A549 (cell line): ENCODE measurements at regions not wholly inside any gene's neighbourhood (a gene's known extent, or its start where the extent isn't known, plus 50 kb on each side); places are given as distances from the start of the nearest gene placed in this dataset.

Experiments
- ATAC-seq, 2 experiments: fragments of 200-7000 bp in 1 of 2; fragments of >200 bp in 1 of 2; cut with Nextera tagmentation in 1 of 2; cut with Tn5 transposase in 1 of 2; 3 replicates each; pipeline versions ENCODE4 v1.8.0 to v1.9.1; 2018 to 2020; ENCODE audit warnings: mild to moderate bottlenecking in 1 of 2, moderate library complexity in 1 of 2
- CTCF ChIA-PET: fragments of 300-600 bp; sonication (Branson Sonifier 250); formaldehyde crosslinking; extraction: SDS; loops from one replicate; lab custom pipeline; 2021; ENCODE audit warnings: antibody characterized with exemption, inconsistent platforms; lab: Yijun Ruan, JAX
- POLR2A ChIA-PET: fragments of 350-600 bp; formaldehyde crosslinking; extraction: SDS; loops from one replicate; lab custom pipeline; 2021; ENCODE audit warnings: antibody characterized with exemption, inconsistent platforms; lab: Yijun Ruan, JAX
- DNase-seq, 2 experiments: peaks; one replicate each; pipeline versions ENCODE4 v3.0.0 to v3.0.0-alpha.2; 2011 to 2016; ENCODE audit warnings: low read depth in 1 of 2, low spot score in 1 of 2
- FAIRE-seq: peaks from 2 replicates; lab custom pipeline; 2011; peaks lifted over from hg19 to GRCh38; lab: Jason Lieb, UNC
- H3K27ac ChIP-seq, 2 experiments: fragments of >200 bp; sonication (Bioruptor Twin); formaldehyde crosslinking; 3 replicates each; pipeline ENCODE4 v1.5.1; 2016 to 2017
- H3K4me1 ChIP-seq: fragments of >200 bp; sonication (Bioruptor Twin); formaldehyde crosslinking; 3 replicates; pipeline ENCODE4 v1.6.1; 2016
- H3K4me2 ChIP-seq: fragments of >200 bp; sonication (Bioruptor Twin); formaldehyde crosslinking; 3 replicates; pipeline ENCODE4 v1.6.1; 2016
- H3K4me3 ChIP-seq: fragments of >200 bp; sonication (Bioruptor Twin); formaldehyde crosslinking; 3 replicates; pipeline ENCODE4 v1.5.1; 2016
- H3K9me3 ChIP-seq: fragments of >200 bp; sonication (Bioruptor Twin); formaldehyde crosslinking; 3 replicates; pipeline ENCODE4 v1.6.1; 2016
- CBX2 ChIP-seq: fragments of 200-600 bp; sonication (generic); IDR thresholded peaks from 2 replicates; pipeline ENCODE4 v1.6.1; 2016; ENCODE audit warnings: low read depth, mild to moderate bottlenecking, borderline replicate concordance
- CBX8 ChIP-seq: fragments of 200-600 bp; sonication (generic); IDR thresholded peaks from 2 replicates; pipeline ENCODE4 v1.6.1; 2016
- CEBPB ChIP-seq, 2 experiments: fragments of >200 bp in 1 of 2; sonication (Bioruptor Twin) in 1 of 2; formaldehyde crosslinking in 1 of 2; IDR thresholded peaks; 2 replicates each; pipeline ENCODE4 v1.6.1; 2012 to 2016
- ELK1 ChIP-seq: fragments of 150-350 bp; IDR thresholded peaks from 2 replicates; pipeline ENCODE4 v1.6.1; 2014; ENCODE audit warnings: low read depth, mild to moderate bottlenecking, low read length
- EP300 ChIP-seq, 2 experiments: fragments of >200 bp; sonication (Bioruptor Twin); formaldehyde crosslinking; IDR thresholded peaks; 2 replicates in 1 of 2; 3 replicates in 1 of 2; pipeline ENCODE4 v1.6.1; 2016 to 2017
- ESRRA ChIP-seq: fragments of 150-350 bp; IDR thresholded peaks from 2 replicates; pipeline ENCODE4 v1.6.1; 2014; ENCODE audit warnings: mild to moderate bottlenecking, low read length, borderline replicate concordance
- FOSB ChIP-seq: fragments of 250-450 bp; sonication (Bioruptor Pico); IDR thresholded peaks from 2 replicates; pipeline ENCODE4 v1.5.0; 2020; ENCODE audit warnings: mild to moderate bottlenecking, moderate library complexity
- FOSL2 ChIP-seq, 2 experiments: fragments of 450-650 bp in 1 of 2; fragments of >200 bp in 1 of 2; sonication (Bioruptor Twin) in 1 of 2; formaldehyde crosslinking; IDR thresholded peaks; 2 replicates each; pipeline versions ENCODE4 v1.5.0 to v1.6.1; 2016 to 2020; ENCODE audit warnings: mild to moderate bottlenecking in 1 of 2, moderate library complexity in 1 of 2
- FOXS1 ChIP-seq: fragments of 250-450 bp; sonication (Bioruptor Pico); IDR thresholded peaks from 2 replicates; pipeline ENCODE4 v1.5.0; 2020; ENCODE audit warnings: mild to moderate bottlenecking, moderate library complexity
- HMGXB4 ChIP-seq: fragments of 250-450 bp; sonication (Bioruptor Pico); IDR thresholded peaks from 2 replicates; pipeline ENCODE4 v1.5.0; 2021; ENCODE audit warnings: mild to moderate bottlenecking, moderate library complexity, borderline replicate concordance
- HOXA7 ChIP-seq: fragments of 250-450 bp; sonication (Bioruptor Pico); IDR thresholded peaks from 2 replicates; pipeline ENCODE4 v1.5.0; 2020; ENCODE audit warnings: mild to moderate bottlenecking, moderate library complexity
- KDM5A ChIP-seq: fragments of 200-600 bp; sonication (generic); IDR thresholded peaks from 2 replicates; pipeline ENCODE4 v1.6.1; 2016; ENCODE audit warnings: antibody characterized with exemption, mild to moderate bottlenecking
- MAFK ChIP-seq: fragments of 450-650 bp; IDR thresholded peaks from 2 replicates; pipeline ENCODE4 v1.6.1; 2014; ENCODE audit not compliant: partially characterized antibody
- MAX ChIP-seq: IDR thresholded peaks from 2 replicates; pipeline ENCODE4 v1.6.1; 2012
- MYC ChIP-seq: IDR thresholded peaks from 2 replicates; pipeline ENCODE4 v1.6.1; 2012; ENCODE audit warnings: mild to moderate bottlenecking, inconsistent platforms, low read length, improper control_type of control experiment, borderline replicate concordance
- NFE2L2 ChIP-seq: fragments of 150-350 bp; conservative IDR thresholded peaks from 2 replicates; pipeline ENCODE4 v1.6.1; 2014; ENCODE audit warnings: low read length
- NPAS2 ChIP-seq: fragments of 250-450 bp; sonication (Bioruptor Pico); IDR thresholded peaks from 2 replicates; pipeline ENCODE4 v1.8.0; 2022; ENCODE audit warnings: mild to moderate bottlenecking, moderate library complexity, borderline replicate concordance
- NR3C1 ChIP-seq: fragments of >200 bp; sonication (Bioruptor Twin); formaldehyde crosslinking; IDR thresholded peaks from 3 replicates; pipeline ENCODE4 v1.6.1; 2017
- RAD21 ChIP-seq, 2 experiments: fragments of >200 bp in 1 of 2; sonication (Bioruptor Twin) in 1 of 2; formaldehyde crosslinking in 1 of 2; IDR thresholded peaks in 1 of 2; conservative IDR thresholded peaks in 1 of 2; 2 replicates in 1 of 2; 3 replicates in 1 of 2; pipeline ENCODE4 v1.6.1; 2012 to 2018; ENCODE audit warnings: inconsistent platforms in 1 of 2
- RFX5 ChIP-seq: fragments of 450-650 bp; IDR thresholded peaks from 2 replicates; pipeline ENCODE4 v1.7.1; 2014; ENCODE audit warnings: antibody characterized with exemption, mild to moderate bottlenecking, moderate library complexity
- SMC3 ChIP-seq: fragments of >200 bp; sonication (Bioruptor Twin); formaldehyde crosslinking; IDR thresholded peaks from 3 replicates; pipeline ENCODE4 v1.6.1; 2018; ENCODE audit warnings: inconsistent platforms
- SREBF2 ChIP-seq: fragments of 450-650 bp; IDR thresholded peaks from 2 replicates; pipeline ENCODE4 v1.6.1; 2014; ENCODE audit warnings: mild to moderate bottlenecking, moderate library complexity
- TFCP2L1 ChIP-seq: fragments of 250-450 bp; sonication (Bioruptor Pico); IDR thresholded peaks from 2 replicates; pipeline ENCODE4 v1.5.0; 2021; ENCODE audit warnings: mild to moderate bottlenecking
- TP53 ChIP-seq: fragments of 250-450 bp; sonication (Bioruptor Pico); IDR thresholded peaks from 2 replicates; pipeline ENCODE4 v1.5.0; 2021; ENCODE audit warnings: mild to moderate bottlenecking, moderate library complexity
- ZFP36 ChIP-seq: fragments of 450-650 bp; IDR thresholded peaks from 2 replicates; pipeline ENCODE4 v1.6.1; 2014; ENCODE audit warnings: borderline replicate concordance; ENCODE audit not compliant: partially characterized antibody
- ZNF302 ChIP-seq: fragments of 250-450 bp; sonication (Bioruptor Pico); IDR thresholded peaks from 2 replicates; pipeline ENCODE4 v1.9.0; 2021; ENCODE audit warnings: inconsistent platforms, mild to moderate bottlenecking, moderate library complexity
- ZSCAN20 ChIP-seq: fragments of 250-450 bp; sonication (Bioruptor Pico); IDR thresholded peaks from 2 replicates; pipeline ENCODE4 v1.8.0; 2022; ENCODE audit warnings: mild to moderate bottlenecking, moderate library complexity
- WGBS: methylation state at CpG from one replicate; pipeline ENCODE4 v1.1.6; 2017; ENCODE audit errors: missing lambda C conversion rate; 5-methylcytosine and 5-hydroxymethylcytosine counted together
- TF ChIP-seq, protein P1 (sequence below): fragments of >200 bp; sonication (Bioruptor Twin); formaldehyde crosslinking; IDR thresholded peaks from 3 replicates; pipeline ENCODE4 v1.6.1; 2016

DNA sequence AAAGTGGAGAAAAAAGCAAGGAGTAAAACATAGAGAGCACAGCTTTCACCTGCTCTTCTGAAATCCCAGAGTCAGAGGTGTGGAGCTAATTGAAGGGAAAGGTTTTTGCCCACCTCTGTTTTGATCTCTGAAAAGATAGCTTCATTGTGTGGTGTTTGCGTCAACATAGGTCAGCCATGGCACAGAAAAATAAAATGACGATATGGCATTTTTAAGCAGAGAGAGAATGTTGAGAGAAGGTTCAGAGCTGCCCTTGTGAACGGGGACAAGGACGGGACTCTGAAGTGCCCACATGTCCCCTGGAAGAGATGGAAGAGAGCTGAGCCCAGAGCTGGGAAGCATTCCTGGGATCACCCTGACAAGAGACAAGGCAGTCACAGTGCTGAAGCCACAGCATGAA is 249.4 kb upstream of the PLSCR5 start:
- whole genome bisulfite sequencing = 44% methylated on average over 4 of the region's 4 CpGs
- no peak for TF ChIP-seq NPAS2 (CRISPR knock-in tag)
- no peak for TF ChIP-seq ZFP36
- TF ChIP-seq FOSB = no peak
- no peak for TF ChIP-seq FOSL2 (IDR thresholded peaks at IDR 0.05)
- TF ChIP-seq FOSL2 (CRISPR knock-in tag; IDR thresholded peaks at IDR 0.05) = no peak
- TF ChIP-seq MAFK = peak; percentile 66
- TF ChIP-seq TFCP2L1 (CRISPR knock-in tag) = no peak
- TF ChIP-seq SREBF2 = no peak
- TF ChIP-seq, all 56 proteins: peak for 1
- FAIRE-seq (no peak), DNase-seq (no peak), ATAC-seq (no peak)
- no peak overlapping the region for H3K4me3 ChIP-seq
- H3K27ac ChIP-seq = no peak overlapping the region
- no peaks in the 10 kb centered on the region for H3K4me1 ChIP-seq
- H3K9me3 ChIP-seq = no peaks in the 10 kb centered on the region
- POLR2A ChIA-PET = no interaction called here
- CTCF ChIA-PET = no interaction called here
- no peak overlapping the region for H3K4me2 ChIP-seq

DNA sequence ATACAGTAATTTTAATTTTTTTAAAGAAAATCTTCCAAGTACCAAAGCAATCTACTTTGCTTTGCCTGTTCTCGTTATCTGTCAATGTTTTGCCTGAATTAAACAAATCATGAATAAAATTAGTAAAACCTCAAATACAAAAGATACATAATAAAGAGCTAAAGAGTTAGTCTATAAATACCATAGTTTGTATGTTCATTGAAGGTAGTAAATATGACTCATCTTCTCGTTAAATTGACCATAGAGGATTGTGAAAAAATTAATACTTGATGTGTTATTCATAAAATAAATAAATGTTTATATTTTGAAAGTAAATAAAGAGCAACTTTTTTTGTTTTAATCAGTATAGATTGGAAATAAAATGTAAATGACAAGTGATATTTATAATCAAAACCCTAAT is 246.5 kb upstream of the PLSCR5 start:
- ChIA-PET POLR2A (no interaction called here), CTCF (no interaction called here)
- Histone ChIP-seq H3K4me1 (no peaks in the 10 kb centered on the region), H3K4me3 (no peak overlapping the region), H3K9me3 (no peaks in the 10 kb centered on the region), H3K27ac (no peak overlapping the region), H3K4me2 (no peak overlapping the region)
- TF ChIP-seq ESRRA = no peak
- no peak for TF ChIP-seq ZFP36
- TF ChIP-seq MYC = no peak
- TF ChIP-seq, protein P1, sequence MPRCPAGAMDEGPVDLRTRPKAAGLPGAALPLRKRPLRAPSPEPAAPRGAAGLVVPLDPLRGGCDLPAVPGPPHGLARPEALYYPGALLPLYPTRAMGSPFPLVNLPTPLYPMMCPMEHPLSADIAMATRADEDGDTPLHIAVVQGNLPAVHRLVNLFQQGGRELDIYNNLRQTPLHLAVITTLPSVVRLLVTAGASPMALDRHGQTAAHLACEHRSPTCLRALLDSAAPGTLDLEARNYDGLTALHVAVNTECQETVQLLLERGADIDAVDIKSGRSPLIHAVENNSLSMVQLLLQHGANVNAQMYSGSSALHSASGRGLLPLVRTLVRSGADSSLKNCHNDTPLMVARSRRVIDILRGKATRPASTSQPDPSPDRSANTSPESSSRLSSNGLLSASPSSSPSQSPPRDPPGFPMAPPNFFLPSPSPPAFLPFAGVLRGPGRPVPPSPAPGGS = no peak
- no peak for TF ChIP-seq SMC3
- TF ChIP-seq MAX = no peak
- no peak for TF ChIP-seq SREBF2
- TF ChIP-seq FOSB = no peak
- TF ChIP-seq ELK1 = no peak
- no peak for TF ChIP-seq RAD21 (conservative IDR thresholded peaks at IDR 0.05 in 1 of 2, IDR thresholded peaks at IDR 0.05 in 1 of 2)
- no peak for TF ChIP-seq NR3C1
- DNase-seq (no peak), FAIRE-seq (no peak), ATAC-seq (no peak)
- 8% methylated on average over 2 of the region's 2 CpGs for WGBS

GRCh38 chr3:146845361-146845760 is 240.2 kb upstream of the PLSCR5 start:
- no peak for ATAC-seq

More at GRCh38 chr3:146845361-146845760, 240.2 kb upstream of the PLSCR5 start:
- no peaks in the 10 kb centered on the region for H3K9me3 ChIP-seq
- no peaks in the 10 kb centered on the region for H3K4me1 ChIP-seq
- ChIA-PET CTCF (no interaction called here), POLR2A (no interaction called here)
- no peak for TF ChIP-seq ZNF302
- no peak for TF ChIP-seq ZSCAN20 (CRISPR knock-in tag)
- TF ChIP-seq NFE2L2 = no peak
- no peak for TF ChIP-seq EP300 (IDR thresholded peaks at IDR 0.05)
- TF ChIP-seq HMGXB4 (CRISPR knock-in tag) = no peak
- TF ChIP-seq TP53 (CRISPR knock-in tag) = no peak
- TF ChIP-seq MAFK = no peak
- TF ChIP-seq FOSL2 (IDR thresholded peaks at IDR 0.05) = no peak
- TF ChIP-seq FOSL2 (CRISPR knock-in tag; IDR thresholded peaks at IDR 0.05) = no peak
- no peak for TF ChIP-seq CBX2
- no peak for TF ChIP-seq CBX8
- no peak for TF ChIP-seq RFX5
- TF ChIP-seq KDM5A = no peak
- no peak for TF ChIP-seq HOXA7 (CRISPR knock-in tag)
- TF ChIP-seq CEBPB (IDR thresholded peaks at IDR 0.05) = no peak
- no peak for TF ChIP-seq FOSB
- TF ChIP-seq FOXS1 (CRISPR knock-in tag) = no peak
- DNase-seq (no peak), FAIRE-seq (no peak)
- WGBS = 53% methylated on average over 3 of the region's 3 CpGs
- H3K27ac ChIP-seq = no peak overlapping the region
- H3K4me2 ChIP-seq = no peak overlapping the region
- H3K4me3 ChIP-seq = no peak overlapping the region
